SK-N-SH treated with all-trans-retinoic acid at 6 μM for 48 hours (cell line): ENCODE measurements at regions not wholly inside any gene's neighbourhood (a gene's known extent, or its start where the extent isn't known, plus 50 kb on each side); places are given as distances from the start of the nearest gene placed in this dataset.

Source experiments
- ATAC-seq: fragments of 200-7000 bp; cut with Tn5 transposase; 3 replicates; pipeline ENCODE4 v1.9.1; 2020; ENCODE audit warnings: mild to moderate bottlenecking, moderate library complexity
- BACH2 ChIP-seq: fragments of 250-450 bp; sonication (Bioruptor Pico); IDR thresholded peaks from 2 replicates; pipeline ENCODE4 v1.9.0; 2021; ENCODE audit warnings: mild to moderate bottlenecking, borderline replicate concordance
- CSDC2 ChIP-seq: fragments of 250-450 bp; sonication (Bioruptor Pico); IDR thresholded peaks from 2 replicates; pipeline ENCODE4 v1.5.0; 2020; ENCODE audit warnings: mild to moderate bottlenecking, moderate library complexity
- CSRNP3 ChIP-seq: fragments of 250-450 bp; sonication (Bioruptor Pico); IDR thresholded peaks from 2 replicates; pipeline ENCODE4 v1.5.1; 2021; ENCODE audit warnings: mild to moderate bottlenecking, moderate library complexity
- ISL1 ChIP-seq: fragments of 250-450 bp; sonication (Bioruptor Pico); IDR thresholded peaks from 2 replicates; pipeline ENCODE4 v2.1.2; 2022; ENCODE audit warnings: mild to moderate bottlenecking, moderate library complexity
- OSR1 ChIP-seq: fragments of 250-450 bp; sonication (Bioruptor Pico); IDR thresholded peaks from 2 replicates; pipeline ENCODE4 v1.8.0; 2022; ENCODE audit warnings: moderate library complexity, mild to moderate bottlenecking, inconsistent platforms
- POU6F1 ChIP-seq: fragments of 250-450 bp; sonication (Bioruptor Pico); IDR thresholded peaks from 2 replicates; pipeline ENCODE4 v1.8.0; 2021; ENCODE audit warnings: low read depth, mild to moderate bottlenecking, moderate library complexity, borderline replicate concordance
- PPARA ChIP-seq: fragments of 250-450 bp; sonication (Bioruptor Pico); IDR thresholded peaks from 2 replicates; pipeline ENCODE4 v1.5.0; 2020; ENCODE audit warnings: mild to moderate bottlenecking, borderline replicate concordance
- RARB ChIP-seq: fragments of 250-450 bp; sonication (Bioruptor Pico); IDR thresholded peaks from 2 replicates; pipeline ENCODE4 v1.8.0; 2021; ENCODE audit warnings: mild to moderate bottlenecking, moderate library complexity
- SNAI2 ChIP-seq: fragments of 250-450 bp; sonication (Bioruptor Pico); IDR thresholded peaks from 2 replicates; pipeline ENCODE4 v1.5.0; 2020; ENCODE audit warnings: mild to moderate bottlenecking, moderate library complexity
- TCF4 ChIP-seq: fragments of 250-450 bp; sonication (Bioruptor Pico); IDR thresholded peaks from 2 replicates; pipeline ENCODE4 v1.8.0; 2021; ENCODE audit warnings: mild to moderate bottlenecking, moderate library complexity, borderline replicate concordance
- TOX ChIP-seq: fragments of 250-450 bp; sonication (Bioruptor Pico); IDR thresholded peaks from 2 replicates; pipeline ENCODE4 v1.8.0; 2021; ENCODE audit warnings: mild to moderate bottlenecking, moderate library complexity, borderline replicate concordance
- TSHZ2 ChIP-seq: fragments of 250-450 bp; sonication (Bioruptor Pico); IDR thresholded peaks from 2 replicates; pipeline ENCODE4 v1.5.0; 2020; ENCODE audit warnings: mild to moderate bottlenecking, moderate library complexity
- ZC3H10 ChIP-seq: fragments of 250-450 bp; sonication (Bioruptor Pico); IDR thresholded peaks from 2 replicates; pipeline ENCODE4 v1.5.1; 2021; ENCODE audit warnings: mild to moderate bottlenecking, moderate library complexity
- ZFP3 ChIP-seq: fragments of 250-450 bp; sonication (Bioruptor Pico); IDR thresholded peaks from 2 replicates; pipeline ENCODE4 v1.5.0; 2020; ENCODE audit warnings: mild to moderate bottlenecking, moderate library complexity
- ZFP30 ChIP-seq: fragments of 450-650 bp; formaldehyde crosslinking; IDR thresholded peaks from 2 replicates; pipeline ENCODE4 v1.5.0; 2022; ENCODE audit warnings: mild to moderate bottlenecking, moderate library complexity
- ZNF565 ChIP-seq: fragments of 450-650 bp; formaldehyde crosslinking; conservative IDR thresholded peaks from 2 replicates; pipeline ENCODE4 v1.5.0; 2020; ENCODE audit warnings: low read depth, mild to moderate bottlenecking, moderate library complexity
- ZNF70 ChIP-seq: fragments of 450-650 bp; formaldehyde crosslinking; IDR thresholded peaks from 2 replicates; pipeline ENCODE4 v1.5.0; 2020; ENCODE audit warnings: mild to moderate bottlenecking, moderate library complexity
- ZNF8 ChIP-seq: fragments of 450-650 bp; formaldehyde crosslinking; IDR thresholded peaks from 2 replicates; pipeline ENCODE4 v1.5.0; 2020; ENCODE audit warnings: mild to moderate bottlenecking, moderate library complexity
- TF ChIP-seq, protein P1 (sequence below): fragments of 250-450 bp; sonication (Bioruptor Pico); IDR thresholded peaks from 2 replicates; pipeline ENCODE4 v1.5.1; 2020; ENCODE audit warnings: low read depth, mild to moderate bottlenecking, moderate library complexity
- TF ChIP-seq, protein P2 (sequence below): fragments of 250-450 bp; sonication (Bioruptor Pico); IDR thresholded peaks from 2 replicates; pipeline ENCODE4 v1.8.0; 2020; ENCODE audit warnings: mild to moderate bottlenecking, moderate library complexity, borderline replicate concordance

DNA sequence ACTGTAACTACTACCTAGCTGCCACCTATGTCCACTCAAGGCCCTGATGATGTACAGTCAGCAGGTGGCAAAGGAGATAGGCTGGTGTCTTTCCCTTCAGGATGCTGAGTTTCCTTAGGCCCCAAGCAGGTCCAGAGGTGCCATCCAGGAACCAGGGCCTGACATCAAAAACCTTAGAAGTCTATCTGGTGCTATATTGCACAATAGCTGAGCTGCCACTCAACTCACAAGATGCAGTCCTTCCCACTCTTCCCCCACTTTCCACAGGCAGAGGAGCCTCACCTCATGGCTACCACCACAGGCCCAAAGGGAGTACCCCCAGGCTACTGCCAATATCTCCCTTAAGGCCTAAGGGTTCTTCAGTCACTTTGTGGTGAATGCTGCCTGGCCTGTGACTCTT is 83.9 kb upstream of the ZNF827 start:
- TF ChIP-seq CSDC2 (CRISPR knock-in tag) (no peak), ZFP30 (CRISPR knock-in tag) (no peak), OSR1 (CRISPR knock-in tag) (no peak), SNAI2 (CRISPR knock-in tag) (no peak), RARB (CRISPR knock-in tag) (no peak), ZNF565 (CRISPR knock-in tag) (no peak), ZFP3 (CRISPR knock-in tag) (no peak), ZNF8 (CRISPR knock-in tag) (no peak), TOX (CRISPR knock-in tag) (no peak), PPARA (no peak), TSHZ2 (CRISPR knock-in tag) (no peak)
- TF ChIP-seq, protein P1, sequence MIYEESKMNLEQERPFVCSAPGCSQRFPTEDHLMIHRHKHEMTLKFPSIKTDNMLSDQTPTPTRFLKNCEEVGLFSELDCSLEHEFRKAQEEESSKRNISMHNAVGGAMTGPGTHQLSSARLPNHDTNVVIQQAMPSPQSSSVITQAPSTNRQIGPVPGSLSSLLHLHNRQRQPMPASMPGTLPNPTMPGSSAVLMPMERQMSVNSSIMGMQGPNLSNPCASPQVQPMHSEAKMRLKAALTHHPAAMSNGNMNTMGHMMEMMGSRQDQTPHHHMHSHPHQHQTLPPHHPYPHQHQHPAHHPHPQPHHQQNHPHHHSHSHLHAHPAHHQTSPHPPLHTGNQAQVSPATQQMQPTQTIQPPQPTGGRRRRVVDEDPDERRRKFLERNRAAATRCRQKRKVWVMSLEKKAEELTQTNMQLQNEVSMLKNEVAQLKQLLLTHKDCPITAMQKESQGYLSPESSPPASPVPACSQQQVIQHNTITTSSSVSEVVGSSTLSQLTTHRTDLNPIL (CRISPR knock-in tag): no peak
- ATAC-seq: no peak

DNA sequence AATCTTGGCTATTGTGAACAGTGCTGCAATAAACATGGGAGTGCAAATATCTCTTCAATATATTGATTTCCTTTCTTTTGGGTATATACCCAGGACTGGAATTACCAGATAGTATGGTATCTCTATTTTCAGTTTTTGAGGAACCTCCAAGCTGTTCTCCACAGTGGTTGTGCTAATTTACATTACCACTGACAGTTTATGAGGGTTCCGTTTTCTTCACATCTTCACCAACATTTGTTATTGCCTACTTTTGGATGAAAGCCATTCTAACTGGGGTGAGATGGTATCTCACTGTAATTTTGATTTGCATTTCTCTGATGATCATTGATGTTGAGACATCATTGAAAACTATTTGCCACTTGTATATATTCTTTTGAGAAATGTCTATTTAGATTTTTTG is 79.6 kb upstream of the ZNF827 start:
- TF ChIP-seq RARB (CRISPR knock-in tag): no peak
- no peak for TF ChIP-seq ZNF8 (CRISPR knock-in tag)
- no peak for TF ChIP-seq CSRNP3 (CRISPR knock-in tag)
- no peak for TF ChIP-seq CSDC2 (CRISPR knock-in tag)
- no peak for TF ChIP-seq TOX (CRISPR knock-in tag)
- TF ChIP-seq TCF4 (CRISPR knock-in tag): no peak
- TF ChIP-seq ISL1 (CRISPR knock-in tag): no peak
- TF ChIP-seq ZNF70: no peak
- TF ChIP-seq ZFP30 (CRISPR knock-in tag): no peak
- TF ChIP-seq ZC3H10: no peak
- TF ChIP-seq, protein P2, sequence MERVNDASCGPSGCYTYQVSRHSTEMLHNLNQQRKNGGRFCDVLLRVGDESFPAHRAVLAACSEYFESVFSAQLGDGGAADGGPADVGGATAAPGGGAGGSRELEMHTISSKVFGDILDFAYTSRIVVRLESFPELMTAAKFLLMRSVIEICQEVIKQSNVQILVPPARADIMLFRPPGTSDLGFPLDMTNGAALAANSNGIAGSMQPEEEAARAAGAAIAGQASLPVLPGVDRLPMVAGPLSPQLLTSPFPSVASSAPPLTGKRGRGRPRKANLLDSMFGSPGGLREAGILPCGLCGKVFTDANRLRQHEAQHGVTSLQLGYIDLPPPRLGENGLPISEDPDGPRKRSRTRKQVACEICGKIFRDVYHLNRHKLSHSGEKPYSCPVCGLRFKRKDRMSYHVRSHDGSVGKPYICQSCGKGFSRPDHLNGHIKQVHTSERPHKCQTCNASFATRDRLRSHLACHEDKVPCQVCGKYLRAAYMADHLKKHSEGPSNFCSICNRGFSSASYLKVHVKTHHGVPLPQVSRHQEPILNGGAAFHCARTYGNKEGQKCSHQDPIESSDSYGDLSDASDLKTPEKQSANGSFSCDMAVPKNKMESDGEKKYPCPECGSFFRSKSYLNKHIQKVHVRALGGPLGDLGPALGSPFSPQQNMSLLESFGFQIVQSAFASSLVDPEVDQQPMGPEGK: no peak
- TF ChIP-seq, all 23 proteins: peak for 0
- no peak for ATAC-seq

DNA sequence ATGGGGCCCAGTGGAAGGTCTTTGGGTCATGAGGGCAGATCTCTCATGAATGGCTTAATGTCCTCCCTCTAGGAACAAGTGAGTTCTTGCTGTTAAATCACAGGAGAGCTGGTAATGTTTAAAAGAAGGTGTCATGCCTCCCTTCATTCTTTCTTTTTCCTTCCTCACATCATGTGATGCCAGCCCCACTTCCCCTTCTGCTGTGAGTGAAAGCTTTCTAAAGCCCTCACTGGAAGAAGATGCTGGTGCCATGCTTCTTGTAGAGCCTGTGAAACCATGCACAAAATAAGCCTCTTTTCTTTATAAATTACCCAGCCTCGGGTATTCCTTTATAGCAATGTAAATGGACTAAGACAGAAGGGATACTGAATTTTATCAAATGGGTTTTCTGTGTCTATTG is 66.1 kb upstream of the ZNF827 start:
- ATAC-seq: no peak
- TF ChIP-seq TCF4 (CRISPR knock-in tag): no peak
- TF ChIP-seq ZC3H10: no peak
- TF ChIP-seq, protein P2: no peak
- TF ChIP-seq POU6F1 (CRISPR knock-in tag): no peak
- no peak for TF ChIP-seq SNAI2 (CRISPR knock-in tag)
- no peak for TF ChIP-seq CSRNP3 (CRISPR knock-in tag)
- TF ChIP-seq BACH2 (CRISPR knock-in tag): no peak
- no peak for TF ChIP-seq ISL1 (CRISPR knock-in tag)
